HG02678 (cell line): ENCODE measurements at regions not wholly inside any gene's neighbourhood (a gene's known extent, or its start where the extent isn't known, plus 50 kb on each side); places are given as distances from the start of the nearest gene placed in this dataset.
"Not testable (repeated sequence)": the region's sequence is repeated elsewhere in the genome, so short reads cannot be mapped to it uniquely, and the experiment has no call there.

Source experiments
- ATAC-seq: cut with Tn5 transposase; IDR thresholded peaks from one replicate; pipeline ENCODE4 v1.9.1; 2021; ENCODE audit warnings: mild to moderate bottlenecking, moderate library complexity; ENCODE audit not compliant: unreplicated experiment

- ATAC-seq, result no peak
Observed at GRCh38 chr4:104649631-104650030, 154.9 kb upstream of the CXXC4 start.

GRCh38 chr4:104662269-104662668 is 167.6 kb upstream of the CXXC4 start:
- not testable (repeated sequence) for ATAC-seq

DNA sequence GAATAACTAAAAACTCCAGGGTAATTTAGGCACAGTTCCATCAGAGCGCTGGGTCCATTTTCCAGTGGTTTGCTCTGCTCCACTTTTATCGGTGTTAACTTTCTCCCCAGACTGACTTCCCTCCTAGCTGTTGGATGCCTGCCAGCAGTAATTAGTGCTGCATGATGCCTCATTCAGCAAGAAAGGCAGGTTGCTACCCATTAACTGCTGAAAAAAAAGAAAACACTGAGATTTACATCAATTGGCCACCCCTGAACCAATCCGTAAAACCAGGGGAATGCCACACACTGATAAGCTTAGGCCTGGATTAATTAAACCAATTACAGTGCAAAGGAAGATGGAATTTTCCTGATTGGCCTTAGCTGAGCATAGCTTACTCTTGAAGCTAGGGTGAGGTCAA is 182.4 kb upstream of the CXXC4 start:
- no peak for ATAC-seq

DNA sequence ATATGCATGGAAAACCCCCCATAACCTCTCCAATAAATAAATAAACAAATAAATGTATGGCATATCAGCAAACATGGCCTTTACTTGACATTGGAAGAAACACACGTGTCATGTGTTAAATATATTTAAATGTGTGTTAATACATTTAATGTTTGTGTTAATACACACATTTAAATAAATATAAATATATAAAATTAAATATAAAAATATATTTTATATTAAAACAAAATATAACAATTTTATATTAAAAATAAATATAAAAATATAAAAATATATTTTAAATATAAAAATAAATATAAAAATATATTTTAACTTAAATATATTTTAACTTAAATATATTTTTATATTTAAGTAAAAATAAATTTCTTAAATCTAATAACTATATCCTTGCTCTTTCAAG is 187.6 kb upstream of the CXXC4 start:
- ATAC-seq, result no peak

DNA sequence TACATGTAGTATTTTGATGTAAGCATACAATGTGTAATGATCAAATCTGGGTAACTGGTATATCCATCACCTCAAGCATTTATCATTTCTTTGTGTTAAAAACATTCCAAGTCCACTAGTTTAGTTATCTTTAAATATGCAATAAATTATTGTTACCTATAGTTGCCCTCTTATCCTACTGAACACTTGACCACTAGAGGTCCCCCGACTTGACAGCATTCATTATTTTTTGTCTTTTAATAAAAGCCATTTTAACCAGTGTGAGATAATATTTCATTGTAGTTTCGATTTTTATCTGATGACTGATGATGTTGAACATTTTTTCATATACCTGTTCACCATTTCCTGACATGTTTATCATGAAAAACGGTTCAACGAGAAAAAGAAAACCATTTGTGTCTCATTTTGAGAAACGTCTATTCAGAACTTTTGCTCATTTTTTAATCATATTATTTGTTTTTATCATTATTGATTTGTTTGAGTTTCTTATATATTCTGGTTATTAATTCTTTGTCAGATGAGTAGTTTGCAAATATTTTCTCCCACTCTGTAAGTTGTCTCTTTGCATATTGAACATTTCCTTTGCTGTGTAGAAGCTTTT is 199.0 kb upstream of the CXXC4 start:
- ATAC-seq, result no peak

DNA sequence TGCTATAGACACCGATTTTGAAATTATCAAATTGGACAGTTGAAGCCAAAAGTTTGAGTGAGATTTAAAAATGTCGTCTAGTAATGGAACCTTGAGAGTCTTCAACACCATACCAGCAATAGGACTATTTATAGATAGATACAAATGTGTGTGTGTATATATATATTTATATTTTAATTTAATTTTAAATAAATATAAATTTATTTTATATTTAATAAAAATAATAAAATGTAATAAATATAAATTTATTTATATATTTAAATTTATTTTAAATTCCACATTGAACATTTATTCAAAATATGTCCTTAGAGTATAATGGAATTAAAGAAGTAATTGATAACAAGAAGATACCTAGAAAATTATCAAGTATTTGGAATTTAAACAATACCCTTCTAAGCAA is 221.9 kb upstream of the CXXC4 start:
- no peak for ATAC-seq

- peak; percentile 98 for ATAC-seq
Observed at GRCh38 chr4:104719539-104720230, 225.0 kb upstream of the CXXC4 start.

DNA sequence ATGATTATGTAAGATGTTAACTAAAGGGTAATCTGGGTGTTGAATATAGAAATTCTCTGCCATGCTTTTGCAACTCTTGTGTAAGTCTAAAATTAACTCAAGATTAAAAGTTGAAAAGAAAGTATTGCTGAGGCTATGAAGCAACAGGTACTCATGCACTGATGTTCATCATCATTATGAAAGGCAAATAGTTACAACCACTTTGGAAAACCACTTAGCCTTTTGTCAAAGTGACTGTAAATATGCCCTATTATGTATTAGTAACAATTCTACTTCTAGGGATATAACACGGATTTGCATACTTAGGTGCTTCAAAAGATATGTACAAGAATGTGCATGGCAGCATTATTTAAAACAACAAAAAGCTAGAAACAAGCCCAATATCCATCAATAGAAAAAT is 227.8 kb upstream of the CXXC4 start:
- no peak for ATAC-seq

- no peak for ATAC-seq
Observed at GRCh38 chr4:104726002-104726401, 231.3 kb upstream of the CXXC4 start.

- ATAC-seq, result no peak
Observed at GRCh38 chr4:104727643-104728042, 232.9 kb upstream of the CXXC4 start.

DNA sequence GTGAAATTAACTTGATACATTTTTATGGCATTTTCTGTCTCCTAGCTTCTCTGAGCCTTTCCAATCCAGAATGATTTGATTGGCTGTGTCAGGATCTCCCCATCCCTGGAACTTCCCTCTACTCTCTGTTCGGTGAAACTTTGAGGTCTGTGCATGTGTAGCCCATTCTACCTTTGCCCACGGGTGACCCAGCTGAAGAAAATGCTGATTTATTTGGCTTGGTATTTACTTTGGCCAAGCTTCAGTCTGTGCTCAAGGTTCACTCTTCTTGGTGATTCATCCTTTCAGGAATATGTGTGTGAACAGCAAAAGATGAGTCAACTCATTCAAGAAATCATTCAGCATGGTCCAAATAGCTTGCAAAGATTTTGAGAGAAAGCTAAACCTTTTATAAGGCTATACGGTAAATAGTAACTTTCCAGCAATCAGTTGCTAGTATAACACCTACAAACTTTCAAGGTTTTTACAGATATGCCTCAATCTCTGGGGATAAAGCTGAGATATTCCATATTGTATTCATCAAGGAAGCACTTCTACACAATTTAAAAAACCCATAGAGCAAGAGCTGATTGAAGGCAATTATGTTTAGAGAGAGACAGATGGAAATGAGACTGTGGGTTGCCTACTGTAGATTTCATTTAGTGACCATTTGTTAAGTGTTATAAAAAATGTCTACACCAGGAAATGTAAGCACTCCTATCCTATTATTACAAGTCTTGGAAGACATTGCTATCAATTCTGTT is 233.9 kb upstream of the CXXC4 start:
- no peak for ATAC-seq

- ATAC-seq, result no peak
Observed at GRCh38 chr4:104732766-104733165, 238.1 kb upstream of the CXXC4 start.

GRCh38 chr4:104735174-104735573 is 240.5 kb upstream of the CXXC4 start:
- ATAC-seq, result no peak

DNA sequence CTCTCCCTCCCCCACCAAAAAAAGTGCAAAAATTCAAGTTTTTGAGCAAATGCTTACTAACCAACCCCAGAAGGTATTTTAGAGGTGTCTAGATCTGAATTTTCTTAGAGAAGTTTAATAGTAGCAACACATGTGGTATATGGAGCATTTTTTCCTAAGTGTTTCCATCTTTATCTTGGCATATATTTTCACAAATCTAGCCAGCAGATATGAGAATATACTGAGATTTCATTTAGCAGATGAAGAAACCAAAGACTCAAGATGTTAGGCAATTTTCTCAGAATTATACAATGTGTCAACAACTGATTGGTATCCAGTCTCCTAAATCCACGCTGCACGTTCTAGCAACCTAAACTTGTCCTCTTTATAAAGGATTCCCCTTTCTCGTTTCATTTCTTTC is 245.5 kb upstream of the CXXC4 start:
- ATAC-seq, result no peak

DNA sequence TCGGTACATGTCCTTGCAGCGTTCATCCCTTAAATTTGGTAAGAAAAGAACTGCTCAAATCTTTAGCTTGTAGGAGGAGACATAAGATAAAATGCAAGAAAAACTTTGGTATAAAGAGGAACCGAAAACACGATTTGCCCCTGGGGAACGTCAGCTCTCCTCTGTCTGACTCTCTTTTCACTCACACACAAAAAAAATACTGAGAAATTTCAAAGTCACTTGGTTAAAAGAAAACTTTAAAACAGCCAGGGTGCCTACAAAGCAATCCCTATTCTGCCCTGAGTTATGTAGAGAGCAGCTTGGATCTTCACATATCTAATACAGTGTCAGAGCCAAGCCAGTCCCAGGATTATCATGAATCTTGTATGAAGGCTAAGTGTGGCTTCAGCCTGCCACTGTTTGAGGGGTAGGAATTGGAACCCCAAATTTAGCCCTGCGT is 248.5 kb upstream of the CXXC4 start:
- peak; percentile 96 for ATAC-seq

- no peak for ATAC-seq
Observed at GRCh38 chr4:104747635-104748034, 252.9 kb upstream of the CXXC4 start.

DNA sequence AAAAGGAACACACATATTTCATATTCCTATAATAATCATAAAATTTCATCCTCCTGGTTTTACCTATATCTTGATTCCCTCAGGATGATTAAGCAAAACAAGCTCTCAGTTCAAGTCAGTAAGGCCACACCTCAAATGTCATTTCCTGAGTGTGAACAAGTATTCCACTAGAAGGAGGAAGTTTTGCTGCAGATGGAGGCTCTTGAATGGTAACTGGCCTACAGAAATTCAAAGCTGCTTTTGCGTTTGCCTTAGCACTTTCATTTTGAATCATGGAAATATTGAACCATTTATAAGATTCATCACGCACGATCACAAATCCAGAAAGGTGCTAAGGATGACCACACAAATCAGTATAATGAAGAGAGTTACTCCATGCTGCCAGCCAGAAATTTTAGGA is 254.4 kb upstream of the CXXC4 start:
- peak; percentile 38 for ATAC-seq

DNA sequence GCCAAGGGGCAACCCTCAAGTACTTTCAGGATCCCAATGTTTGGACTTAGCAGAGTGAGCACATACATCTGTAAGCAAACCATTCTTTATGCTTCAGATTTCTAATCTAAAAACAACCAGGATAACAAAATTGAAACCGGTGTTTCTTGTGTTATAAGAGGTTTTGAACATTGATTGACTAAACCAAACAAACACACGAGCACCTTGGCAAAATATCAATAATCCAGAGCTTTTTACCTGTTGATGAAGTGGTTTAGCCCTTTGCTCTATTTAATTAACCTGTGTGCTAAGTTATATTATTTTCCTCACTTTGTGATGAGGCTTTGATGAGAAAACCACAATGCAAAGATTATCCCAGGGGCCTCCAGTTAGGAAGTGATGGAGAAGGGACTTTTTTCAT is 255.3 kb upstream of the CXXC4 start:
- no peak for ATAC-seq

- no peak for ATAC-seq
Observed at GRCh38 chr4:104751468-104751867, 256.8 kb upstream of the CXXC4 start.

- ATAC-seq, result peak; percentile 80
Observed at GRCh38 chr4:104752337-104752736, 257.6 kb upstream of the CXXC4 start.

- ATAC-seq, result peak; percentile 57
Observed at GRCh38 chr4:104756837-104757236, 262.1 kb upstream of the CXXC4 start.

- ATAC-seq, result no peak
Observed at GRCh38 chr4:104758574-104758973, 263.9 kb upstream of the CXXC4 start.
